ENCODE measurements at regions not wholly inside any gene's neighbourhood (a gene's known extent, or its start where the extent isn't known, plus 50 kb on each side); places are given as distances from the start of the nearest gene placed in this dataset.

DNA sequence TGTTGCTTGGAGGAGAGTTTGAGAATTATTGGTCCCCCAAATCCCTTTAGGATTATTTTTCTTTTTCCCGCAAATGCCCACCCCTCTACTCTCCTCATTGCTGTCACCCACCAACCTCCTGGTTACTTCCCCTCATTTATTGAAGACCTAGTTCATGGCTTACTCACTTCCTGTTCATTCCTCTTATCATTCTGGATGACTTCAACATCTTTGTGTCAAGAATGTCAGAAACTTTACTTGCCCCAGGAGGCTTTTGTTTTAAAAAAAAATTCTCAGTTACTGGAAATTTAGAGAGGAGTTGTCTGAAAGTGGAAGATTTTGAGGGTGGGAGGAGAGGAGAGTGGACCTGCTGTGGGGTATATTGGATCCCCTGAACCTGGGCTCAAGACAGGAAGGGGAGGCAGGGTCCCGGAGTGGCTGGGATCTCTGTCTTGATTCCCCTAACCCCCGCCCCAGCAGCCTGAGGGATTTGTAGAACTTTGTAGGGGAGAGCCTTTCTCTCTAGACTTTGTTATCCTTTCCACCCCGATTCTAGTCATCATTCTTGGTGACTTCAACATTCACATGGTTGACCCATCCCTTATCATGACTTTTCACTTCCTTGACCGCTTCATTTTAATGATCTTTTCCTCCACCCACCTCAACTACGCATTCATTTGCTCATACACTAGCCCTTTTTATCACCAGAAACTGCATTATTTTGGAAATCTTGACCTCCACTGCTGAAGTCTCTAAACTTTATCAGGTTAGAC is 69.9 kb upstream of the ESX1 start:
- no peak for ATAC-seq
- Histone ChIP-seq H3K9me3 (no peaks in the 10 kb centered on the region), H3K27ac (no peak overlapping the region), H3K4me3 (no peak overlapping the region), H3K27me3 (ENCODE audit: low read depth) (no peaks in the 10 kb centered on the region), H3K4me1 (no peaks in the 10 kb centered on the region), H3K36me3 (no peaks in the 10 kb centered on the region)
- intact Hi-C loops (cut with DNase I): no loop called here
- no peak for DNase-seq
- TF ChIP-seq, protein P1, sequence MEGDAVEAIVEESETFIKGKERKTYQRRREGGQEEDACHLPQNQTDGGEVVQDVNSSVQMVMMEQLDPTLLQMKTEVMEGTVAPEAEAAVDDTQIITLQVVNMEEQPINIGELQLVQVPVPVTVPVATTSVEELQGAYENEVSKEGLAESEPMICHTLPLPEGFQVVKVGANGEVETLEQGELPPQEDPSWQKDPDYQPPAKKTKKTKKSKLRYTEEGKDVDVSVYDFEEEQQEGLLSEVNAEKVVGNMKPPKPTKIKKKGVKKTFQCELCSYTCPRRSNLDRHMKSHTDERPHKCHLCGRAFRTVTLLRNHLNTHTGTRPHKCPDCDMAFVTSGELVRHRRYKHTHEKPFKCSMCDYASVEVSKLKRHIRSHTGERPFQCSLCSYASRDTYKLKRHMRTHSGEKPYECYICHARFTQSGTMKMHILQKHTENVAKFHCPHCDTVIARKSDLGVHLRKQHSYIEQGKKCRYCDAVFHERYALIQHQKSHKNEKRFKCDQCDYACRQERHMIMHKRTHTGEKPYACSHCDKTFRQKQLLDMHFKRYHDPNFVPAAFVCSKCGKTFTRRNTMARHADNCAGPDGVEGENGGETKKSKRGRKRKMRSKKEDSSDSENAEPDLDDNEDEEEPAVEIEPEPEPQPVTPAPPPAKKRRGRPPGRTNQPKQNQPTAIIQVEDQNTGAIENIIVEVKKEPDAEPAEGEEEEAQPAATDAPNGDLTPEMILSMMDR (IDR thresholded peaks at IDR 0.05): no peak

DNA sequence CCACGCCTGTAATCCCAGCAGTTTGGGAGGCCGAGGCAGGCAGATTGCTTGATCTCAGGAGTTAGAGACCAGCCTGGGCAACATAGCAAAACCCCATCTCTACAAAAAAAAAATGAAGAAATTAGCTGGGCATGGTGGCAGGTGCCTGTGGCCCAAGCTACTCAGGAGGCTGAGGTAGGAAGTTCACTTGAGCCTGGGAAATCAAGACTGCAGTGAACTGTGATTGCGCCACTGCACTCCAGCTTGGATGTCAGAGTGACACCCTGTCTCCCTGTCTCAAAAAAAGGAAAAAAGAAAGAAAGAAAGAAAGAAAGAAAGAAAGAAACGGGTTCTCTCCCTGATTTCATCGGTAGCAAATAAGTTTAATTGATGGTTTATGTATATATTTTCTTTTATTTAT is 64.6 kb upstream of the ESX1 start:
- Histone ChIP-seq H3K4me3 (no peak overlapping the region), H3K36me3 (no peaks in the 10 kb centered on the region), H3K27me3 (ENCODE audit: low read depth) (no peaks in the 10 kb centered on the region), H3K27ac (no peak overlapping the region), H3K9me3 (no peaks in the 10 kb centered on the region), H3K4me1 (no peaks in the 10 kb centered on the region)
- no peak for DNase-seq
- TF ChIP-seq, protein P1 (IDR thresholded peaks at IDR 0.05): no peak
- intact Hi-C loops (cut with DNase I): no loop called here
- no peak for ATAC-seq

DNA sequence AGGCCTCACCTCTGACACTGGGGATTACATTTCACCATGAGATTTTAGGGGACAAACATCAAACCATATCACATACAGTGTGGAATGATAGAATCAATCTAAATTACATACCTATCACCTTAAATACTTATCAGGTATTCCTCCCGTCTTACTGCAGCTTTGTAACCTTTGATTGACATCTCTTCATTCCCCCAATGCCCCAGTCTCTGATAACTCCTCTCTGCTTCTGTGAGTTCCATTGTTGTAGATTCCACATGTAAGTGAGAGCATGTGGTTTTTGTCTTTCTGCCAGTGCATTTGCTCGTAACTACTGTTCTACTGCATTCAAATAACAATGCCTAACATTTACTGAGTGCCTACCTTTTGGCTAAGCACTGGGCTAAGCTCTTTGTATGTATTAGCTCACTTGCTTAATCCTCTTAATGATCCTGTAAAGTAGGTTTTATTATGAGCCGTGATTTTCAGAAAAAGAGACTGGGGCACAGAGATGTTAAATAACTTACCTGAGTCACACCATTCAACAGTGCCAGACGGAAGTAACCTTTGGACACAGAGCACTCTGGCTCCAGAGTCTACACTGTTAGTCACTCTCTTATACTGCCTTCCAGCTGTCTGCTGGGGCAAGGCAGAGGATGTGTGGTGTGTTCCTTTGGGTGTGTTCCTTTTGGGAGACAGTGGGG is 63.7 kb upstream of the ESX1 start:
- ATAC-seq (no peak), DNase-seq (no peak)
- Histone ChIP-seq H3K4me1 (no peaks in the 10 kb centered on the region), H3K9me3 (no peaks in the 10 kb centered on the region), H3K27ac (no peak overlapping the region), H3K27me3 (ENCODE audit: low read depth) (no peaks in the 10 kb centered on the region), H3K36me3 (no peaks in the 10 kb centered on the region), H3K4me3 (no peak overlapping the region)
- intact Hi-C loops (cut with DNase I): no loop called here
- TF ChIP-seq, protein P1 (IDR thresholded peaks at IDR 0.05): no peak

DNA sequence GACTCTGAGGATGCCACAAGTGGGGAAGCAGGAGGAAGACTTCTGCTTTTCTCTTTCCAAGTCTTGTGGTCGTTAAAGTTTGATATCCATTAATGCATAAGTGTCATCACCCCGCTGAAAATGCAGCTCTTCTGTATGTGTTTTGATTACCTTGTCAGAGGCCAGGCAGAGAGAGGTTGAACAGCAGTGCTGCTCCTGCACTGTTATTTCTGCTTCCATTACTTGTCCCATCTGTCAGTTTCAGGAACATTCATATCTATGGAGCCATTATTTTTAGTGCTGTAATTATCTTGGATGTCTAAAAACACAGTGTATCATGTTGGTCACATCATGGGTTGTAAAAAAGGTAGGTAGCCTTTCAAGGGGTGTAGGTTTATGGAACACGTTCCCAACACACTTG is 62.0 kb upstream of the ESX1 start:
- no peaks in the 10 kb centered on the region for H3K27me3 ChIP-seq (ENCODE audit: low read depth)
- ATAC-seq: no peak
- intact Hi-C loops (cut with DNase I): no loop called here

DNA sequence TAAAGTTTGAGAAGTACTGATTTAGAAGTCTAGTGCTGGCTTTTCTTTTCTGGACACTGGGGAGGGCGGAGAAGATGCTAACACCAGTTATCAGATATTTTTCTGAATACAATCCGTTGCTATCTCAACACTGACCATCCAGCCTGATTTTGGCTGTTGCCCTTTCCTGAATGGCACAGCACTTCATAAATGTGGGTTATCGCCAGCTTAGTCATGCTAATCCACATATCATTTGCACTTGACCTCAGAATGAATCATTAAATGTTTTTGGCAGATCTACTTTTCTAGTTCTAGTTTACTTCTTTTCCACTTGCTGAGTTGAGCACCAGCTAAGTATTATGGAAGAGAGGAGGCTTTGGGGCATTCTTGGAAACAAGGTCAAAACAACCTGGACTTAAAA is 60.8 kb upstream of the ESX1 start:
- DNase-seq (no peak), ATAC-seq (no peak)
- intact Hi-C loops (cut with DNase I): no loop called here
- no peaks in the 10 kb centered on the region for H3K36me3 ChIP-seq
- H3K27me3 ChIP-seq (ENCODE audit: low read depth): no peaks in the 10 kb centered on the region
- no peaks in the 10 kb centered on the region for H3K9me3 ChIP-seq
- no peaks in the 10 kb centered on the region for H3K4me1 ChIP-seq
- no peak overlapping the region for H3K4me3 ChIP-seq
- TF ChIP-seq, protein P1 (IDR thresholded peaks at IDR 0.05): no peak
- H3K27ac ChIP-seq: no peak overlapping the region

More for the DNA sequence above, 62.0 kb upstream of the ESX1 start:
- no peaks in the 10 kb centered on the region for H3K36me3 ChIP-seq
- no peak overlapping the region for H3K4me3 ChIP-seq
- no peaks in the 10 kb centered on the region for H3K4me1 ChIP-seq
- TF ChIP-seq, protein P1 (IDR thresholded peaks at IDR 0.05): no peak
- H3K9me3 ChIP-seq: no peaks in the 10 kb centered on the region
- no peak overlapping the region for H3K27ac ChIP-seq
- DNase-seq: no peak
